HG03558 (cell line): ENCODE measurements at regions not wholly inside any gene's neighbourhood (a gene's known extent, or its start where the extent isn't known, plus 50 kb on each side); places are given as distances from the start of the nearest gene placed in this dataset.

Source experiments
- ATAC-seq: cut with Tn5 transposase; IDR thresholded peaks from one replicate; pipeline ENCODE4 v1.9.1; 2021; ENCODE audit warnings: moderate number of reproducible peaks; ENCODE audit not compliant: unreplicated experiment; ENCODE audit errors: extremely low read depth

GRCh38 chr10:71063401-71063800, 149.0 kb upstream of the UNC5B start:
- ATAC-seq, result no peak

GRCh38 chr10:71064413-71065118, 147.8 kb upstream of the UNC5B start:
- no peak for ATAC-seq

GRCh38 chr10:71065659-71066058, 146.7 kb upstream of the UNC5B start:
- ATAC-seq, result no peak

- no peak for ATAC-seq
Observed at GRCh38 chr10:71066600-71066999, 145.8 kb upstream of the UNC5B start.

GRCh38 chr10:71067098-71067740, 145.2 kb upstream of the UNC5B start:
- no peak for ATAC-seq

GRCh38 chr10:71068861-71069271, 143.5 kb upstream of the UNC5B start:
- no peak for ATAC-seq

GRCh38 chr10:71069909-71070666, 142.3 kb upstream of the UNC5B start:
- no peak for ATAC-seq

- ATAC-seq, result no peak
Observed at GRCh38 chr10:71070741-71071140, 141.6 kb upstream of the UNC5B start.

- no peak for ATAC-seq
Observed at GRCh38 chr10:71072131-71072822, 140.1 kb upstream of the UNC5B start.

GRCh38 chr10:71072823-71073210, 139.6 kb upstream of the UNC5B start:
- ATAC-seq, result no peak

- ATAC-seq, result no peak
Observed at GRCh38 chr10:71073451-71074175, 138.8 kb upstream of the UNC5B start.

GRCh38 chr10:71074176-71074755, 138.1 kb upstream of the UNC5B start:
- ATAC-seq, result no peak

GRCh38 chr10:71075086-71075758, 137.1 kb upstream of the UNC5B start:
- ATAC-seq, result no peak

- no peak for ATAC-seq
Observed at GRCh38 chr10:71075759-71076472, 136.5 kb upstream of the UNC5B start.

- ATAC-seq, result no peak
Observed at GRCh38 chr10:71076473-71077142, 135.8 kb upstream of the UNC5B start.

- ATAC-seq, result no peak
Observed at GRCh38 chr10:71077143-71077581, 135.2 kb upstream of the UNC5B start.

GRCh38 chr10:71077796-71078453, 134.4 kb upstream of the UNC5B start:
- ATAC-seq, result no peak
